ENCODE measurements at regions not wholly inside any gene's neighbourhood (a gene's known extent, or its start where the extent isn't known, plus 50 kb on each side); places are given as distances from the start of the nearest gene placed in this dataset.

DNA sequence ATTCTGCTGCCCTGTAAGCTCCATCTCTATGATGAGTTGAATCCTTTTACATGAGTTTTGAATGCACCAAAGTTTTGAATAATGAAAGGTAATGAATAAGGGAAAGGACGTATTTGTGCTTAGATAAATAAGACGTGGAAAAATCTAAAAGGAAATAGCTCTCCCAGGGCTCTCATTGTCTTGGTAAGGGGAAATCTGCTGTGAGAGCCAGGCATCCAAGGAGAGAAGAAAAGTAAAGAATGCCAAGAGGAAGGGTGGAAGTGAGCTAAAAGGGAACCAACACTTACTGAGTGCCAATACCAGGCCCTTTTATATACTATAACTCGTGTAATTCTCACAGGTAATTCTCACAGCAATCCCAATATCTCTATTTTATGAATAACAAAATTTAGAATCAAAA lies 62.6 kb upstream of the KLHL13 start:
- Mint-ChIP-seq H3K27me3 (ENCODE audit: low read depth) (no peaks in the 10 kb centered on the region), H3K36me3 (ENCODE audit: low read depth) (no peaks in the 10 kb centered on the region), H3K4me1 (no peaks in the 10 kb centered on the region), H3K27ac (ENCODE audit: unreplicated experiment) (no peak overlapping the region), H3K4me3 (no peak overlapping the region), H3K9me3 (peaks cover 5% of the 10 kb centered on the region)
- no peak for DNase-seq (ENCODE audit: low read depth, low spot score)
- TF ChIP-seq, protein P1, sequence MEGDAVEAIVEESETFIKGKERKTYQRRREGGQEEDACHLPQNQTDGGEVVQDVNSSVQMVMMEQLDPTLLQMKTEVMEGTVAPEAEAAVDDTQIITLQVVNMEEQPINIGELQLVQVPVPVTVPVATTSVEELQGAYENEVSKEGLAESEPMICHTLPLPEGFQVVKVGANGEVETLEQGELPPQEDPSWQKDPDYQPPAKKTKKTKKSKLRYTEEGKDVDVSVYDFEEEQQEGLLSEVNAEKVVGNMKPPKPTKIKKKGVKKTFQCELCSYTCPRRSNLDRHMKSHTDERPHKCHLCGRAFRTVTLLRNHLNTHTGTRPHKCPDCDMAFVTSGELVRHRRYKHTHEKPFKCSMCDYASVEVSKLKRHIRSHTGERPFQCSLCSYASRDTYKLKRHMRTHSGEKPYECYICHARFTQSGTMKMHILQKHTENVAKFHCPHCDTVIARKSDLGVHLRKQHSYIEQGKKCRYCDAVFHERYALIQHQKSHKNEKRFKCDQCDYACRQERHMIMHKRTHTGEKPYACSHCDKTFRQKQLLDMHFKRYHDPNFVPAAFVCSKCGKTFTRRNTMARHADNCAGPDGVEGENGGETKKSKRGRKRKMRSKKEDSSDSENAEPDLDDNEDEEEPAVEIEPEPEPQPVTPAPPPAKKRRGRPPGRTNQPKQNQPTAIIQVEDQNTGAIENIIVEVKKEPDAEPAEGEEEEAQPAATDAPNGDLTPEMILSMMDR (conservative IDR thresholded peaks at IDR 0.05): no peak

DNA sequence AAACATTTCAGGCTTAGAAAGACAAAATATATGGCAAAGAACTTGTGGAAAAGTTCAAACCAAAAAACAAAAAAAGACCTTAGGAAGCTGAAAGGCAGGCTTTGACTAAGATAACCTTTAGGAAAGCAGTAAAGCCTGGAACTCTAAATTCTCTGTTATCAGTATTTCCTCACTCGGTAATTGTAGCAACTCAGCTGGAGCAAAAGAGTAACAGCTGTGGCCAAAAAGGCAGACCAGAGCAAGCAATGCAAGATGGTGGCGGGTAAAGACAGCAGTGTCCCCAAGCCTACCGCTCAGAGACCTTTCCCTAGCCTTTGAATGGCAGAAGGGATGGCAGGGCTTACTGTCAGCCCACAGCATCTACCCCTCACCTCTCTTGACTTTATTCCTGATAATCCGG lies 63.1 kb upstream of the KLHL13 start:
- Mint-ChIP-seq H3K27ac (ENCODE audit: unreplicated experiment) (no peak overlapping the region), H3K4me1 (no peaks in the 10 kb centered on the region), H3K4me3 (no peak overlapping the region), H3K27me3 (ENCODE audit: low read depth) (no peaks in the 10 kb centered on the region), H3K36me3 (ENCODE audit: low read depth) (no peaks in the 10 kb centered on the region), H3K9me3 (peaks cover 5% of the 10 kb centered on the region)
- TF ChIP-seq, protein P1 (conservative IDR thresholded peaks at IDR 0.05): no peak
- DNase-seq (ENCODE audit: low read depth, low spot score): no peak

DNA sequence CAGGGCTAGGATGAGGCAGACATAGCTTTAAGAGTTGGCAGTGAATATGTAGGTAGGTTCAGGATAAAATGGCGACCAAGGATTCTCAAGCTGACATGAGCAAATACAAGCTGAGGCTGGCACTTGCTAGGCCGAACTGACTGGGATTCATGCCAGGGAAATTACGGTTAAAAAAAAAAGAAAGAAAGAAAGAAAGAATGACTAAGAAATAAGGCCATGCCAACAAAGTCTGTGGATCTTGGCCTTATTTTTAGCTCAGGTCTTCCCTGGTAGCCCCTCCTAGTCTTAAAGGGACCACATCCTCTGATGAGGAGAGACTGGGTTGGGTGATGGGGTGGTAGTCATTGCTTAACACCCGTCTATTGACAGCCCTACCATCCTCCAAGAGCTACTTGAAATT lies 64.4 kb upstream of the KLHL13 start:
- no peaks in the 10 kb centered on the region for H3K4me1 Mint-ChIP-seq
- no peaks in the 10 kb centered on the region for H3K36me3 Mint-ChIP-seq (ENCODE audit: low read depth)
- TF ChIP-seq, protein P1 (conservative IDR thresholded peaks at IDR 0.05): no peak
- no peaks in the 10 kb centered on the region for H3K27me3 Mint-ChIP-seq (ENCODE audit: low read depth)
- H3K9me3 Mint-ChIP-seq: peaks cover 5% of the 10 kb centered on the region
- H3K27ac Mint-ChIP-seq (ENCODE audit: unreplicated experiment): no peak overlapping the region
- DNase-seq (ENCODE audit: low read depth, low spot score): no peak
- no peak overlapping the region for H3K4me3 Mint-ChIP-seq

DNA sequence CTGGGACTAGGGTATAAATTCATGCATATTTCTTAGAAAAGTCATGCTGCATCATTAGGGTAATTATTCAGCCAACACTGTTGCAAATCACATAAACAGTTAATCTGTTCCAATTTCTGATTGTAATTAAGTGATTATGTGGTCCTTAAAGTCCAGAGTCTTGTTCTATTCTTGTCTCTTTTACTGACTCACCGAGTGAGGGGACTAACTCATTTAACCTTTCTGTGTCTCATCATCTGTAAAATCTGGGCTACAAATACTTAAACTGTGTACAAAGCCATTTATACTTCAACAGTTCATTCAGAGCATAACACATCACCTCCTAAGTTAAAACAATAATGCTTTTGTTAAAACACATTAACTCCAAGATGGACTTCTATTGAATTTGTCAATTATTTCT lies 65.4 kb upstream of the KLHL13 start:
- Mint-ChIP-seq H3K9me3 (peaks cover 5% of the 10 kb centered on the region), H3K27ac (ENCODE audit: unreplicated experiment) (no peak overlapping the region), H3K4me1 (no peaks in the 10 kb centered on the region), H3K27me3 (ENCODE audit: low read depth) (no peaks in the 10 kb centered on the region), H3K4me3 (no peak overlapping the region), H3K36me3 (ENCODE audit: low read depth) (no peaks in the 10 kb centered on the region)
- DNase-seq (ENCODE audit: low read depth, low spot score): no peak
- TF ChIP-seq, protein P1 (conservative IDR thresholded peaks at IDR 0.05): no peak

DNA sequence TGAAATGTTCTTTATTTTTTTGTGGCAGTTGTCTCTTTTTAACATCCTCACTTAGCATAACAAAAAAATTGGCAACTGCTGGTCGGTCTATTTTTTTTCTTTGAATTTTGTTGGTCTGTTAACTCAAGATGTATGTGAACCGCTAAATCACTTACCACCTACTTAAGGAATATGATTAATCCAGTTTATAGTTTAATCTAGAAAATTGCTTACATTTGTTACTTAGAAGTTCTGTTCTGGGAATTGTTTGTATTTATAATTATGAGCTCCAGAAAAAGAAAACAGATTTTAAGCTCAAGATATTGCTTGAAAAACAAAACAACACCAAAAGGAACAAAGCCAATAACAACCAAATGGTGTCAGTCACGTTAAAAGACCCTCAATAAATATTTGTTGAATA lies 66.1 kb upstream of the KLHL13 start:
- TF ChIP-seq, protein P1 (conservative IDR thresholded peaks at IDR 0.05): no peak
- no peaks in the 10 kb centered on the region for H3K4me1 Mint-ChIP-seq
- no peak for DNase-seq (ENCODE audit: low read depth, low spot score)
- no peaks in the 10 kb centered on the region for H3K27me3 Mint-ChIP-seq (ENCODE audit: low read depth)
- H3K36me3 Mint-ChIP-seq (ENCODE audit: low read depth): no peaks in the 10 kb centered on the region
- no peak overlapping the region for H3K27ac Mint-ChIP-seq (ENCODE audit: unreplicated experiment)
- peaks cover 5% of the 10 kb centered on the region for H3K9me3 Mint-ChIP-seq
- H3K4me3 Mint-ChIP-seq: no peak overlapping the region

DNA sequence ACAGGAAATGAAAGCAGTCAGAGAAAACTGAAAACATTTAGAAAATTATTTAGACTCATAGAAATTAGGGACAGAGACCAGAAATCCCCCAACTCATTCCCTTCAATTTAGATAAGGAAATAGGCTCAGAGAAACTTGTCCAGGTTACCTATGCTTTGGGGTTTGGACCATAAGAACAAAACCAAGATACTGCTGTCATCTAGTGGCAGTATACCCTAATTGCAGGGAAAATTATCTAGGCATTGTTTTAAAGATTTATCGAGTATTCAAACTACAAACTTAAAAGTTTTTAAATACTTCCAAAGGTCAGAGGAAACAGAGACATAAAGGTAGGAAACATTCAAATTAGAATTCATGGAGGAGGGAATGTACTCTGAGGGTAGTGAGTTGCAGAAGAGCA lies 67.0 kb upstream of the KLHL13 start:
- peaks cover 5% of the 10 kb centered on the region for H3K9me3 Mint-ChIP-seq

More for the DNA sequence above, 67.0 kb upstream of the KLHL13 start:
- DNase-seq (ENCODE audit: low read depth, low spot score): no peak
- TF ChIP-seq, protein P1 (conservative IDR thresholded peaks at IDR 0.05): peak; percentile 38
- Mint-ChIP-seq H3K4me3 (no peak overlapping the region), H3K36me3 (ENCODE audit: low read depth) (no peaks in the 10 kb centered on the region), H3K27ac (ENCODE audit: unreplicated experiment) (no peak overlapping the region), H3K27me3 (ENCODE audit: low read depth) (no peaks in the 10 kb centered on the region), H3K4me1 (no peaks in the 10 kb centered on the region)

All from neural crest cell (in vitro differentiated cells).